HEK293 (cell line): ENCODE measurements at regions not wholly inside any gene's neighbourhood (a gene's known extent, or its start where the extent isn't known, plus 50 kb on each side); places are given as distances from the start of the nearest gene placed in this dataset.

ENCODE experiments used
- CTCF ChIP-seq: fragments of 450-650 bp; formaldehyde crosslinking; IDR thresholded peaks from 2 replicates; pipeline ENCODE4 v1.5.1; 2016; ENCODE audit warnings: missing biosample characterization, missing genetic modification characterization
- HOXC10 ChIP-seq: sonication (generic); formaldehyde crosslinking; IDR thresholded peaks from 2 replicates; pipeline ENCODE4 v1.8.1; 2023; ENCODE audit warnings: mild to moderate bottlenecking, missing genetic modification reagents
- KLF16 ChIP-seq: fragments of 450-650 bp; formaldehyde crosslinking; IDR thresholded peaks from 2 replicates; pipeline ENCODE4 v1.5.1; 2017; ENCODE audit warnings: missing biosample characterization, missing genetic modification characterization
- PRDM1 ChIP-seq: fragments of 450-650 bp; formaldehyde crosslinking; IDR thresholded peaks from 2 replicates; pipeline ENCODE4; 2016; ENCODE audit warnings: missing biosample characterization, missing genetic modification characterization
- ZBTB48 ChIP-seq: fragments of 450-650 bp; formaldehyde crosslinking; IDR thresholded peaks from 2 replicates; pipeline ENCODE4 v1.5.1; 2016; ENCODE audit warnings: missing biosample characterization, missing genetic modification characterization
- ZEB2 ChIP-seq: fragments of 450-650 bp; formaldehyde crosslinking; IDR thresholded peaks from 2 replicates; pipeline ENCODE4 v1.5.1; 2016; ENCODE audit warnings: missing biosample characterization, missing genetic modification characterization
- ZNF600 ChIP-seq: fragments of 450-650 bp; formaldehyde crosslinking; IDR thresholded peaks from 2 replicates; pipeline ENCODE4 v1.5.1; 2016; ENCODE audit warnings: missing biosample characterization, missing genetic modification characterization
- ZNF639 ChIP-seq: fragments of 450-650 bp; formaldehyde crosslinking; IDR thresholded peaks from 2 replicates; pipeline ENCODE4 v1.5.1; 2016; ENCODE audit warnings: missing biosample characterization, missing genetic modification characterization

- no peak for TF ChIP-seq HOXC10
- TF ChIP-seq KLF16 (tag by site-specific recombination): no peak
- no peak for TF ChIP-seq ZNF600 (tag by site-specific recombination)
- TF ChIP-seq ZBTB48 (tag by site-specific recombination): no peak
- no peak for TF ChIP-seq ZEB2
- TF ChIP-seq PRDM1 (tag by site-specific recombination): no peak
- TF ChIP-seq CTCF (tag by site-specific recombination): no peak
- no peak for TF ChIP-seq ZNF639 (tag by site-specific recombination)
Observed at GRCh38 chr12:19804737-19805136, 365.4 kb downstream of the AEBP2 start.
